GM19463 (cell line): ENCODE measurements at regions not wholly inside any gene's neighbourhood (a gene's known extent, or its start where the extent isn't known, plus 50 kb on each side); places are given as distances from the start of the nearest gene placed in this dataset.

Source experiments
- ATAC-seq: cut with Tn5 transposase; IDR thresholded peaks from one replicate; pipeline ENCODE4 v1.9.1; 2021; ENCODE audit warnings: mild to moderate bottlenecking, moderate library complexity; ENCODE audit not compliant: unreplicated experiment

GRCh38 chr16:35745821-35746248 lies 2286.4 kb downstream of the TP53TG3F start:
- ATAC-seq: no peak

GRCh38 chr16:35746281-35746962 lies 2287.0 kb downstream of the TP53TG3F start:
- ATAC-seq: no peak

GRCh38 chr16:35746963-35747657 lies 2287.7 kb downstream of the TP53TG3F start:
- no peak for ATAC-seq

- ATAC-seq: no peak
These were observed 2288.4 kb downstream of the TP53TG3F start for GRCh38 chr16:35747658-35748455.

GRCh38 chr16:35748621-35749252 lies 2289.3 kb downstream of the TP53TG3F start:
- no peak for ATAC-seq

GRCh38 chr16:35749253-35750141 lies 2290.1 kb downstream of the TP53TG3F start:
- no peak for ATAC-seq

GRCh38 chr16:35750157-35750689 lies 2290.8 kb downstream of the TP53TG3F start:
- ATAC-seq: no peak

- ATAC-seq: no peak
These were observed 2291.3 kb downstream of the TP53TG3F start for GRCh38 chr16:35750701-35751104.

GRCh38 chr16:35751191-35751941 lies 2292.0 kb downstream of the TP53TG3F start:
- ATAC-seq: no peak

- ATAC-seq: no peak
These were observed 2292.8 kb downstream of the TP53TG3F start for GRCh38 chr16:35752012-35752772.

- ATAC-seq: no peak
These were observed 2293.6 kb downstream of the TP53TG3F start for GRCh38 chr16:35752773-35753558.

- ATAC-seq: no peak
These were observed 2294.4 kb downstream of the TP53TG3F start for GRCh38 chr16:35753559-35754390.

- ATAC-seq: no peak
These were observed 2295.3 kb downstream of the TP53TG3F start for GRCh38 chr16:35754391-35755369.

- ATAC-seq: no peak
These were observed 2329.0 kb downstream of the TP53TG3F start for GRCh38 chr16:35788381-35788780.

GRCh38 chr16:35792516-35793285 lies 2333.3 kb downstream of the TP53TG3F start:
- no peak for ATAC-seq
